ENCODE measurements at regions not wholly inside any gene's neighbourhood (a gene's known extent, or its start where the extent isn't known, plus 50 kb on each side); places are given as distances from the start of the nearest gene placed in this dataset.

DNA sequence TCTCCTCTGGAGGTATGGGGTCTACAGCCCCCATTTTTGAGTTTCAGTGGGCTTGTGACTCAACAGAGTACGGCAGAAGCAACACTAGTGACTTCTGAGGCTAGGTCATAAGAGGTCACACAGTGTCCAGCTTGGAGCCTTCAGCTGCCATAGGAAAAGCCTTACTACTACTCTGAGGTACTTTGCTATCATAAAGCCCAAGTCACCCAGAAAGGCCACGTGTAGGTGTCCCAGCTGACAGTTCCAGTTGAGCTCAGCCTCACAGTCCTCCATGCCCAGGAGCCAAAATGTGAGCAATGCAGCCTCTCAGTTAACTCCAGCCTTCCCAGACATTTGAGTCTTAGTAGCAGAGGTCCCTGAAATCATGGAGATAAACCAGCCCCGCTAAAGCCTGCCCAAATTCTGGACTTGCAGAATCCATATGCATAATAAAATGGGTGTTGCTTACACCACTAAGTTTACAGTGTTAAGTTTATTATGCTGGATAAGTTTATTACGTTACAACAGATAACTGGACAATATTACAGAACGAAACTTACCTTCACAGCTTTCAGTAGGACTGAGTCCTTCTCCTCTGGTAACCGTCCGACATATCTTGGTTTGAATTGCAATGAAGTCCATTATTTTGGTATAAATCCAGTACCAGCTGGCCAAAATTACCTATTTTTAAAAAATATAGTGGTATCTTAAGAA, 181.1 kb downstream of the AVL9 start:
- H3K9me3 ChIP-seq (ENCODE audit: control insufficient read depth in 1 of 2, insufficient read depth in 1 of 2, low read depth in 1 of 2, low read length in 2 of 2) = no peaks in the 10 kb centered on the region
- TF ChIP-seq ZFX (IDR thresholded peaks at IDR 0.05) = no peak
- no peak for TF ChIP-seq JUND (IDR thresholded peaks at IDR 0.05)
- TF ChIP-seq SRF (IDR thresholded peaks at IDR 0.05; ENCODE audit: low read depth) = no peak
- TF ChIP-seq, protein P1, sequence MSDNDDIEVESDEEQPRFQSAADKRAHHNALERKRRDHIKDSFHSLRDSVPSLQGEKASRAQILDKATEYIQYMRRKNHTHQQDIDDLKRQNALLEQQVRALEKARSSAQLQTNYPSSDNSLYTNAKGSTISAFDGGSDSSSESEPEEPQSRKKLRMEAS (IDR thresholded peaks at IDR 0.05) = no peak
- TF ChIP-seq POLR2A (IDR thresholded peaks at IDR 0.05; ENCODE audit: borderline replicate concordance, extremely low read depth, insufficient read depth, insufficient read length) = no peak
- TF ChIP-seq CBX3 (IDR thresholded peaks at IDR 0.05; ENCODE audit: low read depth) = no peak
- no peak for TF ChIP-seq ELF1 (IDR thresholded peaks at IDR 0.05; ENCODE audit: borderline replicate concordance, low read depth)
- TF ChIP-seq, protein P2, sequence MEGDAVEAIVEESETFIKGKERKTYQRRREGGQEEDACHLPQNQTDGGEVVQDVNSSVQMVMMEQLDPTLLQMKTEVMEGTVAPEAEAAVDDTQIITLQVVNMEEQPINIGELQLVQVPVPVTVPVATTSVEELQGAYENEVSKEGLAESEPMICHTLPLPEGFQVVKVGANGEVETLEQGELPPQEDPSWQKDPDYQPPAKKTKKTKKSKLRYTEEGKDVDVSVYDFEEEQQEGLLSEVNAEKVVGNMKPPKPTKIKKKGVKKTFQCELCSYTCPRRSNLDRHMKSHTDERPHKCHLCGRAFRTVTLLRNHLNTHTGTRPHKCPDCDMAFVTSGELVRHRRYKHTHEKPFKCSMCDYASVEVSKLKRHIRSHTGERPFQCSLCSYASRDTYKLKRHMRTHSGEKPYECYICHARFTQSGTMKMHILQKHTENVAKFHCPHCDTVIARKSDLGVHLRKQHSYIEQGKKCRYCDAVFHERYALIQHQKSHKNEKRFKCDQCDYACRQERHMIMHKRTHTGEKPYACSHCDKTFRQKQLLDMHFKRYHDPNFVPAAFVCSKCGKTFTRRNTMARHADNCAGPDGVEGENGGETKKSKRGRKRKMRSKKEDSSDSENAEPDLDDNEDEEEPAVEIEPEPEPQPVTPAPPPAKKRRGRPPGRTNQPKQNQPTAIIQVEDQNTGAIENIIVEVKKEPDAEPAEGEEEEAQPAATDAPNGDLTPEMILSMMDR (IDR thresholded peaks at IDR 0.05 in 2 of 3, conservative IDR thresholded peaks at IDR 0.05 in 1 of 3; ENCODE audit: borderline replicate concordance in 1 of 3, insufficient read depth in 1 of 3, low read depth in 2 of 3, low read length in 2 of 3) = no peak
- TF ChIP-seq SIN3A (IDR thresholded peaks at IDR 0.05; ENCODE audit: low read depth) = no peak
- TF ChIP-seq RAD21 (IDR thresholded peaks at IDR 0.05; ENCODE audit: low read depth) = no peak
- TF ChIP-seq TCF7L2 (IDR thresholded peaks at IDR 0.05; ENCODE audit: borderline replicate concordance, extremely low read depth, insufficient read depth, insufficient read length) = no peak
- TF ChIP-seq, protein P3, sequence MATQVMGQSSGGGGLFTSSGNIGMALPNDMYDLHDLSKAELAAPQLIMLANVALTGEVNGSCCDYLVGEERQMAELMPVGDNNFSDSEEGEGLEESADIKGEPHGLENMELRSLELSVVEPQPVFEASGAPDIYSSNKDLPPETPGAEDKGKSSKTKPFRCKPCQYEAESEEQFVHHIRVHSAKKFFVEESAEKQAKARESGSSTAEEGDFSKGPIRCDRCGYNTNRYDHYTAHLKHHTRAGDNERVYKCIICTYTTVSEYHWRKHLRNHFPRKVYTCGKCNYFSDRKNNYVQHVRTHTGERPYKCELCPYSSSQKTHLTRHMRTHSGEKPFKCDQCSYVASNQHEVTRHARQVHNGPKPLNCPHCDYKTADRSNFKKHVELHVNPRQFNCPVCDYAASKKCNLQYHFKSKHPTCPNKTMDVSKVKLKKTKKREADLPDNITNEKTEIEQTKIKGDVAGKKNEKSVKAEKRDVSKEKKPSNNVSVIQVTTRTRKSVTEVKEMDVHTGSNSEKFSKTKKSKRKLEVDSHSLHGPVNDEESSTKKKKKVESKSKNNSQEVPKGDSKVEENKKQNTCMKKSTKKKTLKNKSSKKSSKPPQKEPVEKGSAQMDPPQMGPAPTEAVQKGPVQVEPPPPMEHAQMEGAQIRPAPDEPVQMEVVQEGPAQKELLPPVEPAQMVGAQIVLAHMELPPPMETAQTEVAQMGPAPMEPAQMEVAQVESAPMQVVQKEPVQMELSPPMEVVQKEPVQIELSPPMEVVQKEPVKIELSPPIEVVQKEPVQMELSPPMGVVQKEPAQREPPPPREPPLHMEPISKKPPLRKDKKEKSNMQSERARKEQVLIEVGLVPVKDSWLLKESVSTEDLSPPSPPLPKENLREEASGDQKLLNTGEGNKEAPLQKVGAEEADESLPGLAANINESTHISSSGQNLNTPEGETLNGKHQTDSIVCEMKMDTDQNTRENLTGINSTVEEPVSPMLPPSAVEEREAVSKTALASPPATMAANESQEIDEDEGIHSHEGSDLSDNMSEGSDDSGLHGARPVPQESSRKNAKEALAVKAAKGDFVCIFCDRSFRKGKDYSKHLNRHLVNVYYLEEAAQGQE (IDR thresholded peaks at IDR 0.05; ENCODE audit: low read depth) = no peak
- no peak for TF ChIP-seq SP1 (IDR thresholded peaks at IDR 0.05; ENCODE audit: low read depth)
- TF ChIP-seq YY1 (IDR thresholded peaks at IDR 0.05; ENCODE audit: extremely low read depth, insufficient replicate concordance, low read depth, low read length) = no peak
- intact Hi-C loops (cut with micrococcal nuclease) = no loop called here
- ATAC-seq (no peak), DNase-seq (ENCODE audit: low read depth, low spot score) (no peak)
- H3K4me1 ChIP-seq (ENCODE audit: control insufficient read depth in 1 of 2, insufficient read depth in 2 of 2, low read length in 2 of 2) = peaks cover 28 to 48% of the 10 kb centered on the region in 2 experiments
- no peak overlapping the region for H2AFZ ChIP-seq (ENCODE audit: low read depth, low read length, poor library complexity, severe bottlenecking)
- no peaks in the 10 kb centered on the region for H4K20me1 ChIP-seq (ENCODE audit: insufficient read depth)
- H3K79me2 ChIP-seq (ENCODE audit: insufficient read depth, low read length) = no peaks in the 10 kb centered on the region
- BruUV-seq (replicated peaks) = no TSS peak
- 0 out of 4 replicates have a peak, but pooled peaks cover 0 to 4% of the 10 kb centered on the region in 2 experiments for H3K36me3 ChIP-seq (ENCODE audit: control insufficient read depth in 1 of 2, insufficient read depth in 2 of 2, low read length in 2 of 2)
- RAD21 ChIA-PET (ENCODE audit: low non-redundant PET in 1 of 2, low total read pairs in 2 of 2, uncharacterized antibody in 2 of 2, unreplicated experiment in 2 of 2) = no interaction called here
- H3K4me2 ChIP-seq (ENCODE audit: low read length) = no peak overlapping the region
- H3K9me2 ChIP-seq (ENCODE audit: insufficient read depth) = no peaks in the 10 kb centered on the region
- no peaks in the 10 kb centered on the region for H3K27me3 ChIP-seq (ENCODE audit: insufficient read depth, low read length)
- POLR2A ChIA-PET = no interaction called here
- no peak overlapping the region for H3K4me3 ChIP-seq (replicated peaks in 1 of 2; ENCODE audit: low read depth in 1 of 2, low read length in 2 of 2)
- no peak overlapping the region for H3K9ac ChIP-seq (ENCODE audit: low read length)
- no peak overlapping the region for H3K27ac ChIP-seq (ENCODE audit: low read depth, low read length)
- CTCF ChIA-PET = no interaction called here
